WTC11 (cell line): ENCODE measurements at regions not wholly inside any gene's neighbourhood (a gene's known extent, or its start where the extent isn't known, plus 50 kb on each side); places are given as distances from the start of the nearest gene placed in this dataset.

Experiments used
- ATAC-seq: fragments of 200-7000 bp; cut with Tn5 transposase; 2 replicates; pipeline ENCODE4 v1.10.0; 2021; ENCODE audit warnings: mild to moderate bottlenecking, moderate library complexity
- CTCF ChIA-PET: fragments of 300-600 bp; sonication (Branson Sonifier 250); formaldehyde crosslinking; loops from one replicate; lab custom pipeline; 2021; ENCODE audit warnings: antibody characterized with exemption; lab: Charles Lee
- POLR2A ChIA-PET: fragments of 350-600 bp; sonication (Branson Sonifier 250); formaldehyde crosslinking; loops from one replicate; lab custom pipeline; 2021; ENCODE audit warnings: antibody characterized with exemption; lab: Charles Lee
- DNase-seq: peaks from one replicate; pipeline ENCODE4 v3.0.0; 2021; ENCODE audit warnings: low spot score
- H3K27ac Mint-ChIP-seq: 2 replicates; pipeline ENCODE4 v1.8.0; 2021; ENCODE audit warnings: mixed read lengths
- H3K27me3 Mint-ChIP-seq: 2 replicates; pipeline ENCODE4 v1.8.0; 2021; ENCODE audit warnings: low read depth, mild to moderate bottlenecking, moderate library complexity, mixed read lengths
- H3K36me3 Mint-ChIP-seq: 2 replicates; pipeline ENCODE4 v1.8.0; 2021; ENCODE audit warnings: mixed read lengths
- H3K4me1 Mint-ChIP-seq: 2 replicates; pipeline ENCODE4 v1.8.0; 2022; ENCODE audit warnings: mixed read lengths
- H3K4me3 Mint-ChIP-seq: 2 replicates; pipeline ENCODE4 v1.8.0; 2021; ENCODE audit warnings: mild to moderate bottlenecking, moderate library complexity, mixed read lengths
- H3K9me3 Mint-ChIP-seq: 2 replicates; pipeline ENCODE4 v1.8.0; 2021; ENCODE audit warnings: mixed read lengths
- ATF6 ChIP-seq: sonication (generic); formaldehyde crosslinking; IDR thresholded peaks from 2 replicates; pipeline ENCODE4 v1.8.1; 2023; ENCODE audit warnings: mild to moderate bottlenecking, missing genetic modification reagents
- CDX4 ChIP-seq: fragments of 250-450 bp; sonication (Bioruptor Pico); IDR thresholded peaks from 2 replicates; pipeline ENCODE4 v1.9.0; 2021; ENCODE audit warnings: moderate library complexity, mild to moderate bottlenecking, inconsistent platforms, borderline replicate concordance
- CTCF ChIP-seq: fragments of 200-600 bp; IDR thresholded peaks from 2 replicates; pipeline ENCODE4 v1.8.0; 2022; ENCODE audit warnings: antibody characterized with exemption
- E2F5 ChIP-seq: sonication (generic); formaldehyde crosslinking; IDR thresholded peaks from 2 replicates; pipeline ENCODE4 v1.8.1; 2022; ENCODE audit warnings: mild to moderate bottlenecking, moderate library complexity, missing genetic modification reagents
- ESRRA ChIP-seq: sonication (generic); formaldehyde crosslinking; IDR thresholded peaks from 2 replicates; pipeline ENCODE4 v1.8.1; 2022; ENCODE audit warnings: mild to moderate bottlenecking, missing genetic modification reagents, borderline replicate concordance
- FOXP1 ChIP-seq: sonication (generic); formaldehyde crosslinking; IDR thresholded peaks from 2 replicates; pipeline ENCODE4 v1.8.0; 2022; ENCODE audit warnings: missing genetic modification reagents, mild to moderate bottlenecking, moderate library complexity, borderline replicate concordance
- FOXP4 ChIP-seq: sonication (generic); formaldehyde crosslinking; IDR thresholded peaks from 2 replicates; pipeline ENCODE4 v1.8.0; 2022; ENCODE audit warnings: mild to moderate bottlenecking, missing genetic modification reagents
- GRHL2 ChIP-seq: fragments of 250-450 bp; sonication (Bioruptor Pico); IDR thresholded peaks from 2 replicates; pipeline ENCODE4 v1.8.0; 2022; ENCODE audit warnings: mild to moderate bottlenecking, moderate library complexity; ENCODE audit not compliant: insufficient replicate concordance, severe bottlenecking
- MXD4 ChIP-seq: fragments of 250-450 bp; sonication (Bioruptor Pico); IDR thresholded peaks from 2 replicates; pipeline ENCODE4 v1.8.0; 2021; ENCODE audit warnings: mild to moderate bottlenecking, moderate library complexity, borderline replicate concordance
- SOX15 ChIP-seq: fragments of 250-450 bp; sonication (Bioruptor Pico); IDR thresholded peaks from 2 replicates; pipeline ENCODE4 v1.9.0; 2021; ENCODE audit warnings: mild to moderate bottlenecking
- USF1 ChIP-seq: sonication (generic); formaldehyde crosslinking; IDR thresholded peaks from 2 replicates; pipeline ENCODE4 v1.8.0; 2022; ENCODE audit warnings: mild to moderate bottlenecking, missing genetic modification reagents
- ZBTB43 ChIP-seq: sonication (generic); formaldehyde crosslinking; IDR thresholded peaks from 2 replicates; pipeline ENCODE4 v1.8.1; 2023; ENCODE audit warnings: mild to moderate bottlenecking, missing genetic modification reagents
- ZNF138 ChIP-seq: sonication (generic); formaldehyde crosslinking; conservative IDR thresholded peaks from 2 replicates; pipeline ENCODE4 v1.8.1; 2022; ENCODE audit warnings: mild to moderate bottlenecking, moderate library complexity, missing genetic modification reagents
- ZNF232 ChIP-seq: sonication (generic); formaldehyde crosslinking; IDR thresholded peaks from 2 replicates; pipeline ENCODE4 v1.8.0; 2022; ENCODE audit warnings: mild to moderate bottlenecking, missing genetic modification reagents
- ZNF532 ChIP-seq: fragments of 250-450 bp; sonication (Bioruptor Pico); IDR thresholded peaks from 2 replicates; pipeline ENCODE4 v1.9.0; 2021; ENCODE audit warnings: mild to moderate bottlenecking, borderline replicate concordance

- TF ChIP-seq USF1 (CRISPR knock-in tag) = no peak
These were observed 120.4 kb upstream of the DUSP21 start (continued) for GRCh38 chrX:44723426-44723825.

GRCh38 chrX:44708470-44708869 is 135.4 kb upstream of the DUSP21 start:
- CTCF ChIA-PET = no interaction called here
- DNase-seq = no peak
- TF ChIP-seq ZBTB43 (no peak), ZNF138 (CRISPR knock-in tag) (no peak), FOXP1 (CRISPR knock-in tag) (no peak), ESRRA (CRISPR knock-in tag) (no peak), ATF6 (CRISPR knock-in tag) (no peak), CTCF (no peak), CDX4 (CRISPR knock-in tag) (no peak), ZNF232 (CRISPR knock-in tag) (no peak), MXD4 (CRISPR knock-in tag) (no peak)
- TF ChIP-seq, all 79 proteins: peak for 0
- Mint-ChIP-seq H3K4me1 (no peaks in the 10 kb centered on the region), H3K27ac (no peak overlapping the region), H3K4me3 (no peak overlapping the region), H3K27me3 (no peaks in the 10 kb centered on the region), H3K36me3 (no peaks in the 10 kb centered on the region), H3K9me3 (no peaks in the 10 kb centered on the region)
- POLR2A ChIA-PET = no interaction called here
- ATAC-seq = no peak

- CTCF ChIA-PET = no interaction called here
- no peaks in the 10 kb centered on the region for H3K27me3 Mint-ChIP-seq
- H3K4me1 Mint-ChIP-seq = no peaks in the 10 kb centered on the region
- ATAC-seq = no peak
- POLR2A ChIA-PET = no interaction called here
- H3K4me3 Mint-ChIP-seq = no peak overlapping the region
- no peak overlapping the region for H3K27ac Mint-ChIP-seq
- H3K9me3 Mint-ChIP-seq = no peaks in the 10 kb centered on the region
- no peak for DNase-seq
- no peaks in the 10 kb centered on the region for H3K36me3 Mint-ChIP-seq
- TF ChIP-seq E2F5 (CRISPR knock-in tag) = no peak
- TF ChIP-seq ZBTB43 = no peak
- no peak for TF ChIP-seq GRHL2
- no peak for TF ChIP-seq FOXP4 (CRISPR knock-in tag)
- no peak for TF ChIP-seq SOX15 (CRISPR knock-in tag)
- TF ChIP-seq ZNF532 = no peak
These were observed 137.8 kb upstream of the DUSP21 start for GRCh38 chrX:44705817-44706551.
